ENCODE measurements at regions not wholly inside any gene's neighbourhood (a gene's known extent, or its start where the extent isn't known, plus 50 kb on each side); places are given as distances from the start of the nearest gene placed in this dataset.
A peak's percentile ranks its signal among the peaks of the same experiment; 100 is the strongest.

DNA sequence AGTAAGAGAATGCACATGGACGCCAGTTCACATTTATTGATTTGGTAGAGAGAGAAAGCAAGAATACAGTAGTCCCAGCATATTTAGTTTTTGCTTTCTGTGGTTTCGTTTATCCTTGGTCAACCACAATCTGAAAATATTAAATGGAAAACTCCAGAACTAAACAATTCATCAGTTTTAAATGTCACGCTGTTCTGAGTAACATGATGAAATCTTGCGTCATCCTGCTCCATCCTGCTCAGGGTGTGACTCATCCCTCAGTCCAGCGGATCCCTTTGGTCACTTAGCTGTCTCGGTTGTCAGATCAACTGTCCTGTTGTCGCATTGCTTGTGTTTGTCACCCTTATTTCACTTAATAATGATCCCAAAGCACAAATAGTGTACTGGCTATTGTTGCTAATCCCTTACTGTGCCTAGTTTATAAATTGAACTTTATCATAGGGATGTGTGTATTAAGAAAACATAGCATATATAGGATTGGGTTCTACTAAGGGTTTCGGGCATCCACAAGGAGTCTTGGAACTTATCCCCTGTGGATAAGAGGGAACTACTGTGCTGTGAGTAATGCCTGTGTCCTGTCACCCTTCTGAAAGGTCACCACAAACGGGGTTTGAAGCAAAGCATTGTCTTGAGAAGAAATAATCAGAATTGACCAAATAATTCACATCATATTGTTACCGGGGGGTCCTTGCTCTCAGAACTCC, 73.6 kb downstream of the OTUD1 start (continued):
- TF ChIP-seq ZNF626 (tag by site-specific recombination; IDR thresholded peaks at IDR 0.05): no peak
- no peak for TF ChIP-seq ZNF184 (tag by site-specific recombination; IDR thresholded peaks at IDR 0.05)
- TF ChIP-seq, protein P1, sequence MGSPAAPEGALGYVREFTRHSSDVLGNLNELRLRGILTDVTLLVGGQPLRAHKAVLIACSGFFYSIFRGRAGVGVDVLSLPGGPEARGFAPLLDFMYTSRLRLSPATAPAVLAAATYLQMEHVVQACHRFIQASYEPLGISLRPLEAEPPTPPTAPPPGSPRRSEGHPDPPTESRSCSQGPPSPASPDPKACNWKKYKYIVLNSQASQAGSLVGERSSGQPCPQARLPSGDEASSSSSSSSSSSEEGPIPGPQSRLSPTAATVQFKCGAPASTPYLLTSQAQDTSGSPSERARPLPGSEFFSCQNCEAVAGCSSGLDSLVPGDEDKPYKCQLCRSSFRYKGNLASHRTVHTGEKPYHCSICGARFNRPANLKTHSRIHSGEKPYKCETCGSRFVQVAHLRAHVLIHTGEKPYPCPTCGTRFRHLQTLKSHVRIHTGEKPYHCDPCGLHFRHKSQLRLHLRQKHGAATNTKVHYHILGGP (tag by site-specific recombination; IDR thresholded peaks at IDR 0.05): no peak
- no peak for TF ChIP-seq ZNF677 (tag by site-specific recombination; IDR thresholded peaks at IDR 0.05)
- TF ChIP-seq GLIS1 (tag by site-specific recombination; IDR thresholded peaks at IDR 0.05): no peak
- TF ChIP-seq KLF10 (tag by site-specific recombination; IDR thresholded peaks at IDR 0.05): no peak
- no peak for TF ChIP-seq MYNN (tag by site-specific recombination; IDR thresholded peaks at IDR 0.05; ENCODE audit: borderline replicate concordance)
- peak; percentile 66; the same call in 1 of the 2 replicates for TF ChIP-seq ZNF324 (tag by site-specific recombination; IDR thresholded peaks at IDR 0.05)
- TF ChIP-seq, protein P2, sequence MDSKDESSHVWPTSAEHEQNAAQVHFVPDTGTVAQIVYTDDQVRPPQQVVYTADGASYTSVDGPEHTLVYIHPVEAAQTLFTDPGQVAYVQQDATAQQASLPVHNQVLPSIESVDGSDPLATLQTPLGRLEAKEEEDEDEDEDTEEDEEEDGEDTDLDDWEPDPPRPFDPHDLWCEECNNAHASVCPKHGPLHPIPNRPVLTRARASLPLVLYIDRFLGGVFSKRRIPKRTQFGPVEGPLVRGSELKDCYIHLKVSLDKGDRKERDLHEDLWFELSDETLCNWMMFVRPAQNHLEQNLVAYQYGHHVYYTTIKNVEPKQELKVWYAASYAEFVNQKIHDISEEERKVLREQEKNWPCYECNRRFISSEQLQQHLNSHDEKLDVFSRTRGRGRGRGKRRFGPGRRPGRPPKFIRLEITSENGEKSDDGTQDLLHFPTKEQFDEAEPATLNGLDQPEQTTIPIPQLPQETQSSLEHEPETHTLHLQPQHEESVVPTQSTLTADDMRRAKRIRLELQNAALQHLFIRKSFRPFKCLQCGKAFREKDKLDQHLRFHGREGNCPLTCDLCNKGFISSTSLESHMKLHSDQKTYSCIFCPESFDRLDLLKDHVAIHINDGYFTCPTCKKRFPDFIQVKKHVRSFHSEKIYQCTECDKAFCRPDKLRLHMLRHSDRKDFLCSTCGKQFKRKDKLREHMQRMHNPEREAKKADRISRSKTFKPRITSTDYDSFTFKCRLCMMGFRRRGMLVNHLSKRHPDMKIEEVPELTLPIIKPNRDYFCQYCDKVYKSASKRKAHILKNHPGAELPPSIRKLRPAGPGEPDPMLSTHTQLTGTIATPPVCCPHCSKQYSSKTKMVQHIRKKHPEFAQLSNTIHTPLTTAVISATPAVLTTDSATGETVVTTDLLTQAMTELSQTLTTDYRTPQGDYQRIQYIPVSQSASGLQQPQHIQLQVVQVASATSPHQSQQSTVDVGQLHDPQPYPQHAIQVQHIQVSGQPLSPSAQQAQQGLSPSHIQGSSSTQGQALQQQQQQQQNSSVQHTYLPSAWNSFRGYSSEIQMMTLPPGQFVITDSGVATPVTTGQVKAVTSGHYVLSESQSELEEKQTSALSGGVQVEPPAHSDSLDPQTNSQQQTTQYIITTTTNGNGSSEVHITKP (tag by site-specific recombination; IDR thresholded peaks at IDR 0.05): peak; percentile 36
- peak; percentile 54; the same call in 1 of the 2 replicates for TF ChIP-seq ZFP69B (tag by site-specific recombination; IDR thresholded peaks at IDR 0.05)
- TF ChIP-seq, protein P3, sequence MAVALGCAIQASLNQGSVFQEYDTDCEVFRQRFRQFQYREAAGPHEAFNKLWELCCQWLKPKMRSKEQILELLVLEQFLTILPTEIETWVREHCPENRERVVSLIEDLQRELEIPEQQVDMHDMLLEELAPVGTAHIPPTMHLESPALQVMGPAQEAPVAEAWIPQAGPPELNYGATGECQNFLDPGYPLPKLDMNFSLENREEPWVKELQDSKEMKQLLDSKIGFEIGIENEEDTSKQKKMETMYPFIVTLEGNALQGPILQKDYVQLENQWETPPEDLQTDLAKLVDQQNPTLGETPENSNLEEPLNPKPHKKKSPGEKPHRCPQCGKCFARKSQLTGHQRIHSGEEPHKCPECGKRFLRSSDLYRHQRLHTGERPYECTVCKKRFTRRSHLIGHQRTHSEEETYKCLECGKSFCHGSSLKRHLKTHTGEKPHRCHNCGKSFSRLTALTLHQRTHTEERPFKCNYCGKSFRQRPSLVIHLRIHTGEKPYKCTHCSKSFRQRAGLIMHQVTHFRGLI (tag by site-specific recombination; IDR thresholded peaks at IDR 0.05): no peak
- no peak for TF ChIP-seq ZNF112 (tag by site-specific recombination; IDR thresholded peaks at IDR 0.05)
- TF ChIP-seq, protein P4, sequence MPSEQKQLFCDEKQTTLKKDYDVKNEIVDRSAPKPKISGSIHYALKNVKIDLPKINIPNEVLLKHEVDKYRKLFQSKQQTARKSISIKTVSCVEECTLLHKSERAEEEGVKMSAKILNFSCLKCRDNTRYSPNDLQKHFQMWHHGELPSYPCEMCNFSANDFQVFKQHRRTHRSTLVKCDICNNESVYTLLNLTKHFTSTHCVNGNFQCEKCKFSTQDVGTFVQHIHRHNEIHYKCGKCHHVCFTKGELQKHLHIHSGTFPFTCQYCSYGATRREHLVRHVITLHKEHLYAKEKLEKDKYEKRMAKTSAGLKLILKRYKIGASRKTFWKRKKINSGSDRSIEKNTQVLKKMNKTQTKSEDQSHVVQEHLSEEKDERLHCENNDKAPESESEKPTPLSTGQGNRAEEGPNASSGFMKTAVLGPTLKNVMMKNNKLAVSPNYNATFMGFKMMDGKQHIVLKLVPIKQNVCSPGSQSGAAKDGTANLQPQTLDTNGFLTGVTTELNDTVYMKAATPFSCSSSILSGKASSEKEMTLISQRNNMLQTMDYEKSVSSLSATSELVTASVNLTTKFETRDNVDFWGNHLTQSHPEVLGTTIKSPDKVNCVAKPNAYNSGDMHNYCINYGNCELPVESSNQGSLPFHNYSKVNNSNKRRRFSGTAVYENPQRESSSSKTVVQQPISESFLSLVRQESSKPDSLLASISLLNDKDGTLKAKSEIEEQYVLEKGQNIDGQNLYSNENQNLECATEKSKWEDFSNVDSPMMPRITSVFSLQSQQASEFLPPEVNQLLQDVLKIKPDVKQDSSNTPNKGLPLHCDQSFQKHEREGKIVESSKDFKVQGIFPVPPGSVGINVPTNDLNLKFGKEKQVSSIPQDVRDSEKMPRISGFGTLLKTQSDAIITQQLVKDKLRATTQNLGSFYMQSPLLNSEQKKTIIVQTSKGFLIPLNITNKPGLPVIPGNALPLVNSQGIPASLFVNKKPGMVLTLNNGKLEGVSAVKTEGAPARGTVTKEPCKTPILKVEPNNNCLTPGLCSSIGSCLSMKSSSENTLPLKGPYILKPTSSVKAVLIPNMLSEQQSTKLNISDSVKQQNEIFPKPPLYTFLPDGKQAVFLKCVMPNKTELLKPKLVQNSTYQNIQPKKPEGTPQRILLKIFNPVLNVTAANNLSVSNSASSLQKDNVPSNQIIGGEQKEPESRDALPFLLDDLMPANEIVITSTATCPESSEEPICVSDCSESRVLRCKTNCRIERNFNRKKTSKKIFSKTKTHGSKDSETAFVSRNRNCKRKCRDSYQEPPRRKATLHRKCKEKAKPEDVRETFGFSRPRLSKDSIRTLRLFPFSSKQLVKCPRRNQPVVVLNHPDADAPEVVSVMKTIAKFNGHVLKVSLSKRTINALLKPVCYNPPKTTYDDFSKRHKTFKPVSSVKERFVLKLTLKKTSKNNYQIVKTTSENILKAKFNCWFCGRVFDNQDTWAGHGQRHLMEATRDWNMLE (tag by site-specific recombination; conservative IDR thresholded peaks at IDR 0.05; ENCODE audit: low read depth): peak; percentile 68
- no peak for TF ChIP-seq MZF1 (tag by site-specific recombination; IDR thresholded peaks at IDR 0.05; ENCODE audit: borderline replicate concordance)
- TF ChIP-seq SP2 (tag by site-specific recombination; IDR thresholded peaks at IDR 0.05): no peak
- TF ChIP-seq ZNF391 (tag by site-specific recombination; IDR thresholded peaks at IDR 0.05; ENCODE audit: borderline replicate concordance, low read depth): no peak
- TF ChIP-seq, protein P5, sequence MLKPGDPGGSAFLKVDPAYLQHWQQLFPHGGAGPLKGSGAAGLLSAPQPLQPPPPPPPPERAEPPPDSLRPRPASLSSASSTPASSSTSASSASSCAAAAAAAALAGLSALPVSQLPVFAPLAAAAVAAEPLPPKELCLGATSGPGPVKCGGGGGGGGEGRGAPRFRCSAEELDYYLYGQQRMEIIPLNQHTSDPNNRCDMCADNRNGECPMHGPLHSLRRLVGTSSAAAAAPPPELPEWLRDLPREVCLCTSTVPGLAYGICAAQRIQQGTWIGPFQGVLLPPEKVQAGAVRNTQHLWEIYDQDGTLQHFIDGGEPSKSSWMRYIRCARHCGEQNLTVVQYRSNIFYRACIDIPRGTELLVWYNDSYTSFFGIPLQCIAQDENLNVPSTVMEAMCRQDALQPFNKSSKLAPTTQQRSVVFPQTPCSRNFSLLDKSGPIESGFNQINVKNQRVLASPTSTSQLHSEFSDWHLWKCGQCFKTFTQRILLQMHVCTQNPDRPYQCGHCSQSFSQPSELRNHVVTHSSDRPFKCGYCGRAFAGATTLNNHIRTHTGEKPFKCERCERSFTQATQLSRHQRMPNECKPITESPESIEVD (tag by site-specific recombination; IDR thresholded peaks at IDR 0.05): no peak
- no peak for TF ChIP-seq GFI1B (tag by site-specific recombination; IDR thresholded peaks at IDR 0.05)
- TF ChIP-seq ZNF747 (tag by site-specific recombination; IDR thresholded peaks at IDR 0.05): no peak
- no peak for TF ChIP-seq HOXA7 (CRISPR knock-in tag; IDR thresholded peaks at IDR 0.05; ENCODE audit: borderline replicate concordance)
- TF ChIP-seq ZNF624 (tag by site-specific recombination; IDR thresholded peaks at IDR 0.05): no peak
- peak; percentile 76 for TF ChIP-seq ZNF558 (tag by site-specific recombination; IDR thresholded peaks at IDR 0.05)
- TF ChIP-seq, protein P6, sequence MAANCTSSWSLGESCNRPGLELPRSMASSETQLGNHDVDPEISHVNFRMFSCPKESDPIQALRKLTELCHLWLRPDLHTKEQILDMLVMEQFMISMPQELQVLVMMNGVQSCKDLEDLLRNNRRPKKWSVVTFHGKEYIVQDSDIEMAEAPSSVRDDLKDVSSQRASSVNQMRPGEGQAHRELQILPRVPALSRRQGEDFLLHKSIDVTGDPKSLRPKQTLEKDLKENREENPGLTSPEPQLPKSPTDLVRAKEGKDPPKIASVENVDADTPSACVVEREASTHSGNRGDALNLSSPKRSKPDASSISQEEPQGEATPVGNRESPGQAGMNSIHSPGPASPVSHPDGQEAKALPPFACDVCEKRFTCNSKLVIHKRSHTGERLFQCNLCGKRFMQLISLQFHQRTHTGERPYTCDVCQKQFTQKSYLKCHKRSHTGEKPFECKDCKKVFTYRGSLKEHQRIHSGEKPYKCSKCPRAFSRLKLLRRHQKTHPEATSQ (tag by site-specific recombination; IDR thresholded peaks at IDR 0.05): no peak
- TF ChIP-seq ZNF335 (tag by site-specific recombination; conservative IDR thresholded peaks at IDR 0.05): 0 out of 2 replicates have a peak, but pooled peaks have one; percentile 14
- no peak for TF ChIP-seq ZNF785 (tag by site-specific recombination; IDR thresholded peaks at IDR 0.05)

Data from HEK293 (cell line).